ENCODE measurements at regions not wholly inside any gene's neighbourhood (a gene's known extent, or its start where the extent isn't known, plus 50 kb on each side); places are given as distances from the start of the nearest gene placed in this dataset.

- TF ChIP-seq, protein P1, sequence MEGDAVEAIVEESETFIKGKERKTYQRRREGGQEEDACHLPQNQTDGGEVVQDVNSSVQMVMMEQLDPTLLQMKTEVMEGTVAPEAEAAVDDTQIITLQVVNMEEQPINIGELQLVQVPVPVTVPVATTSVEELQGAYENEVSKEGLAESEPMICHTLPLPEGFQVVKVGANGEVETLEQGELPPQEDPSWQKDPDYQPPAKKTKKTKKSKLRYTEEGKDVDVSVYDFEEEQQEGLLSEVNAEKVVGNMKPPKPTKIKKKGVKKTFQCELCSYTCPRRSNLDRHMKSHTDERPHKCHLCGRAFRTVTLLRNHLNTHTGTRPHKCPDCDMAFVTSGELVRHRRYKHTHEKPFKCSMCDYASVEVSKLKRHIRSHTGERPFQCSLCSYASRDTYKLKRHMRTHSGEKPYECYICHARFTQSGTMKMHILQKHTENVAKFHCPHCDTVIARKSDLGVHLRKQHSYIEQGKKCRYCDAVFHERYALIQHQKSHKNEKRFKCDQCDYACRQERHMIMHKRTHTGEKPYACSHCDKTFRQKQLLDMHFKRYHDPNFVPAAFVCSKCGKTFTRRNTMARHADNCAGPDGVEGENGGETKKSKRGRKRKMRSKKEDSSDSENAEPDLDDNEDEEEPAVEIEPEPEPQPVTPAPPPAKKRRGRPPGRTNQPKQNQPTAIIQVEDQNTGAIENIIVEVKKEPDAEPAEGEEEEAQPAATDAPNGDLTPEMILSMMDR (IDR thresholded peaks at IDR 0.05 in 4 of 5, conservative IDR thresholded peaks at IDR 0.05 in 1 of 5), result no peak
- TF ChIP-seq POLR2A (IDR thresholded peaks at IDR 0.05), result no peak
Observed at GRCh38 chr6:141464490-141464889, 668.2 kb upstream of the GJE1 start.
